ENCODE measurements at regions not wholly inside any gene's neighbourhood (a gene's known extent, or its start where the extent isn't known, plus 50 kb on each side); places are given as distances from the start of the nearest gene placed in this dataset.
A peak's percentile ranks its signal among the peaks of the same experiment; 100 is the strongest.

GRCh38 chr14:87483271-87484260 is 509.4 kb downstream of the GALC start:
- peak; percentile 61 for DNase-seq (ENCODE audit: low read depth)
- Mint-ChIP-seq H3K27ac (ENCODE audit: unreplicated experiment) (peak overlapping the region; percentile 77), H3K9me3 (ENCODE audit: unreplicated experiment) (no peaks in the 10 kb centered on the region), H3K27me3 (ENCODE audit: low read depth, unreplicated experiment) (no peaks in the 10 kb centered on the region), H3K36me3 (ENCODE audit: low read depth, unreplicated experiment) (no peaks in the 10 kb centered on the region), H3K4me1 (ENCODE audit: low read depth, unreplicated experiment) (peaks cover 17% of the 10 kb centered on the region), H3K4me3 (ENCODE audit: unreplicated experiment) (no peak overlapping the region)
- Histone ChIP-seq H3K9me3 (ENCODE audit: insufficient read depth, low read depth, low read length) (no peaks in the 10 kb centered on the region), H3K27me3 (ENCODE audit: insufficient read depth, low read length) (no peaks in the 10 kb centered on the region), H3K27ac (ENCODE audit: low read depth, low read length) (peak overlapping the region; percentile 2), H3K36me3 (ENCODE audit: insufficient read depth, low read length) (no peaks in the 10 kb centered on the region), H3K4me2 (ENCODE audit: low read length) (peak overlapping the region; percentile 62), H2AFZ (ENCODE audit: low read depth, low read length) (peak overlapping the region; percentile 62), H3K4me3 (ENCODE audit: insufficient read depth, low read depth, low read length) (no peak overlapping the region), H3K79me2 (ENCODE audit: insufficient read depth, low read length) (no peaks in the 10 kb centered on the region), H4K20me1 (ENCODE audit: insufficient read depth, low read length) (no peaks in the 10 kb centered on the region), H3K4me1 (ENCODE audit: insufficient read depth, low read length) (peaks cover 8% of the 10 kb centered on the region), H3K9ac (ENCODE audit: low read length) (no peak overlapping the region)
- no peak for TF ChIP-seq CTCF (IDR thresholded peaks at IDR 0.05; ENCODE audit: insufficient read depth, low read depth, low read length)
- TF ChIP-seq EZH2 (IDR thresholded peaks at IDR 0.05; ENCODE audit: insufficient read depth, low read length) = no peak
- peak; percentile 47 for FAIRE-seq

- Histone ChIP-seq H3K4me1 (ENCODE audit: insufficient read depth, low read length) (no peaks in the 10 kb centered on the region), H3K4me3 (ENCODE audit: insufficient read depth, low read depth, low read length) (no peak overlapping the region), H3K9me3 (ENCODE audit: insufficient read depth, low read depth, low read length) (peaks cover 5% of the 10 kb centered on the region), H3K79me2 (ENCODE audit: insufficient read depth, low read length) (no peaks in the 10 kb centered on the region), H3K27ac (ENCODE audit: low read depth, low read length) (no peak overlapping the region), H2AFZ (ENCODE audit: low read depth, low read length) (no peak overlapping the region), H3K27me3 (ENCODE audit: insufficient read depth, low read length) (no peaks in the 10 kb centered on the region), H3K9ac (ENCODE audit: low read length) (no peak overlapping the region), H4K20me1 (ENCODE audit: insufficient read depth, low read length) (no peaks in the 10 kb centered on the region), H3K4me2 (ENCODE audit: low read length) (no peak overlapping the region), H3K36me3 (ENCODE audit: insufficient read depth, low read length) (no peaks in the 10 kb centered on the region)
- no peak overlapping the region for H3K4me3 Mint-ChIP-seq (ENCODE audit: unreplicated experiment)
- peaks cover 1% of the 10 kb centered on the region for H3K9me3 Mint-ChIP-seq (ENCODE audit: unreplicated experiment)
- DNase-seq (ENCODE audit: low read depth) = no peak
- FAIRE-seq = no peak
- peaks cover 6% of the 10 kb centered on the region for H3K4me1 Mint-ChIP-seq (ENCODE audit: low read depth, unreplicated experiment)
- H3K27me3 Mint-ChIP-seq (ENCODE audit: low read depth, unreplicated experiment) = no peaks in the 10 kb centered on the region
- H3K27ac Mint-ChIP-seq (ENCODE audit: unreplicated experiment) = no peak overlapping the region
- H3K36me3 Mint-ChIP-seq (ENCODE audit: low read depth, unreplicated experiment) = no peaks in the 10 kb centered on the region
- TF ChIP-seq CTCF (IDR thresholded peaks at IDR 0.05; ENCODE audit: insufficient read depth, low read depth, low read length) (no peak), EZH2 (IDR thresholded peaks at IDR 0.05; ENCODE audit: insufficient read depth, low read length) (no peak)
Observed at GRCh38 chr14:87468531-87468930, 524.5 kb downstream of the GALC start.

- no peaks in the 10 kb centered on the region for H3K27me3 ChIP-seq (ENCODE audit: insufficient read depth, low read length)
- Mint-ChIP-seq H3K27ac (ENCODE audit: unreplicated experiment) (no peak overlapping the region), H3K9me3 (ENCODE audit: unreplicated experiment) (peaks cover 1% of the 10 kb centered on the region), H3K27me3 (ENCODE audit: low read depth, unreplicated experiment) (no peaks in the 10 kb centered on the region), H3K4me3 (ENCODE audit: unreplicated experiment) (no peak overlapping the region), H3K4me1 (ENCODE audit: low read depth, unreplicated experiment) (peaks cover 6% of the 10 kb centered on the region), H3K36me3 (ENCODE audit: low read depth, unreplicated experiment) (no peaks in the 10 kb centered on the region)
- no peaks in the 10 kb centered on the region for H3K36me3 ChIP-seq (ENCODE audit: insufficient read depth, low read length)
- H3K9me3 ChIP-seq (ENCODE audit: insufficient read depth, low read depth, low read length) = peaks cover 5% of the 10 kb centered on the region
- no peaks in the 10 kb centered on the region for H3K4me1 ChIP-seq (ENCODE audit: insufficient read depth, low read length)
- H3K9ac ChIP-seq (ENCODE audit: low read length) = no peak overlapping the region
- FAIRE-seq (no peak), DNase-seq (ENCODE audit: low read depth) (no peak)
- no peak for TF ChIP-seq EZH2 (IDR thresholded peaks at IDR 0.05; ENCODE audit: insufficient read depth, low read length)
- no peak for TF ChIP-seq CTCF (IDR thresholded peaks at IDR 0.05; ENCODE audit: insufficient read depth, low read depth, low read length)
- no peak overlapping the region for H2AFZ ChIP-seq (ENCODE audit: low read depth, low read length)
- H3K79me2 ChIP-seq (ENCODE audit: insufficient read depth, low read length) = no peaks in the 10 kb centered on the region
- no peak overlapping the region for H3K4me3 ChIP-seq (ENCODE audit: insufficient read depth, low read depth, low read length)
- H3K27ac ChIP-seq (ENCODE audit: low read depth, low read length) = no peak overlapping the region
- H4K20me1 ChIP-seq (ENCODE audit: insufficient read depth, low read length) = no peaks in the 10 kb centered on the region
- no peak overlapping the region for H3K4me2 ChIP-seq (ENCODE audit: low read length)
Observed at GRCh38 chr14:87467578-87467977, 525.4 kb downstream of the GALC start.
